ENCODE measurements at regions not wholly inside any gene's neighbourhood (a gene's known extent, or its start where the extent isn't known, plus 50 kb on each side); places are given as distances from the start of the nearest gene placed in this dataset.

- no peak for TF ChIP-seq TAF1 (IDR thresholded peaks at IDR 0.05; ENCODE audit: borderline replicate concordance, insufficient read depth, low read length)
- no peak for TF ChIP-seq REST (IDR thresholded peaks at IDR 0.05; ENCODE audit: insufficient read depth in 1 of 2, low read depth in 2 of 2, low read length in 2 of 2)
- no peak for TF ChIP-seq FOXP2 (optimal IDR thresholded peaks at IDR 0.05; ENCODE audit: borderline replicate concordance, extremely low read depth, extremely low read length, insufficient read depth)
- no peak for TF ChIP-seq POLR2AphosphoS5 (IDR thresholded peaks at IDR 0.05; ENCODE audit: low read depth, low read length)
- TF ChIP-seq SIN3A (IDR thresholded peaks at IDR 0.05; ENCODE audit: borderline replicate concordance, insufficient read depth, low read length) = no peak
These were observed 229.9 kb upstream of the CIBAR2 start for GRCh38 chr16:85341972-85342695.

GRCh38 chr16:85344502-85345128 is 232.3 kb upstream of the CIBAR2 start:
- no peak for TF ChIP-seq TAF1 (IDR thresholded peaks at IDR 0.05; ENCODE audit: borderline replicate concordance, insufficient read depth, low read length)
- no peak for TF ChIP-seq SIN3A (IDR thresholded peaks at IDR 0.05; ENCODE audit: borderline replicate concordance, insufficient read depth, low read length)
- no peak for TF ChIP-seq FOXP2 (optimal IDR thresholded peaks at IDR 0.05; ENCODE audit: borderline replicate concordance, extremely low read depth, extremely low read length, insufficient read depth)
- TF ChIP-seq POLR2AphosphoS5 (IDR thresholded peaks at IDR 0.05; ENCODE audit: low read depth, low read length) = no peak
- no peak for TF ChIP-seq REST (IDR thresholded peaks at IDR 0.05; ENCODE audit: insufficient read depth in 1 of 2, low read depth in 2 of 2, low read length in 2 of 2)

- TF ChIP-seq POLR2AphosphoS5 (IDR thresholded peaks at IDR 0.05; ENCODE audit: low read depth, low read length) (no peak), TAF1 (IDR thresholded peaks at IDR 0.05; ENCODE audit: borderline replicate concordance, insufficient read depth, low read length) (no peak), FOXP2 (optimal IDR thresholded peaks at IDR 0.05; ENCODE audit: borderline replicate concordance, extremely low read depth, extremely low read length, insufficient read depth) (no peak), SIN3A (IDR thresholded peaks at IDR 0.05; ENCODE audit: borderline replicate concordance, insufficient read depth, low read length) (no peak), REST (IDR thresholded peaks at IDR 0.05; ENCODE audit: insufficient read depth in 1 of 2, low read depth in 2 of 2, low read length in 2 of 2) (no peak)
These were observed 232.9 kb upstream of the CIBAR2 start for GRCh38 chr16:85345129-85345639.

- TF ChIP-seq POLR2AphosphoS5 (IDR thresholded peaks at IDR 0.05; ENCODE audit: low read depth, low read length) = no peak
- no peak for TF ChIP-seq TAF1 (IDR thresholded peaks at IDR 0.05; ENCODE audit: borderline replicate concordance, insufficient read depth, low read length)
- no peak for TF ChIP-seq SIN3A (IDR thresholded peaks at IDR 0.05; ENCODE audit: borderline replicate concordance, insufficient read depth, low read length)
- TF ChIP-seq REST (IDR thresholded peaks at IDR 0.05; ENCODE audit: insufficient read depth in 1 of 2, low read depth in 2 of 2, low read length in 2 of 2) = no peak
- no peak for TF ChIP-seq FOXP2 (optimal IDR thresholded peaks at IDR 0.05; ENCODE audit: borderline replicate concordance, extremely low read depth, extremely low read length, insufficient read depth)
These were observed 234.3 kb upstream of the CIBAR2 start for GRCh38 chr16:85346404-85347212.
